ENCODE measurements at regions not wholly inside any gene's neighbourhood (a gene's known extent, or its start where the extent isn't known, plus 50 kb on each side); places are given as distances from the start of the nearest gene placed in this dataset.

GRCh38 chr10:29920408-29921070, 138.8 kb downstream of the JCAD start:
- Histone ChIP-seq H3K9me3 (ENCODE audit: control insufficient read depth in 2 of 2, insufficient read depth in 1 of 2, low read length in 1 of 2) (no peaks in the 10 kb centered on the region), H3K4me3 (ENCODE audit: low read length in 2 of 2) (no peak overlapping the region), H3K4me1 (ENCODE audit: control insufficient read depth in 2 of 2, insufficient read depth in 2 of 2, low read length in 2 of 2) (no peaks in the 10 kb centered on the region), H3K36me3 (ENCODE audit: control insufficient read depth in 2 of 2, insufficient read depth in 2 of 2, low read length in 1 of 2) (no peaks in the 10 kb centered on the region), H3K27ac (ENCODE audit: low read depth in 1 of 2, low read length in 1 of 2) (peak overlapping the region in 1 of 2 donors; percentile 42), H3K27me3 (ENCODE audit: control insufficient read depth in 2 of 2, insufficient read depth in 1 of 2, low read length in 1 of 2) (no peaks in the 10 kb centered on the region)
- 91% methylated on average over 9 of the region's 9 CpGs for WGBS
- DNase-seq (ENCODE audit: low read depth in 6 of 9, low spot score in 9 of 9), result no peak

GRCh38 chr10:29918623-29919400, 140.6 kb downstream of the JCAD start:
- WGBS, result 80% methylated on average over 3 of the region's 3 CpGs
- no peaks in the 10 kb centered on the region for H3K36me3 ChIP-seq (ENCODE audit: control insufficient read depth in 2 of 2, insufficient read depth in 2 of 2, low read length in 1 of 2)
- no peaks in the 10 kb centered on the region for H3K4me1 ChIP-seq (ENCODE audit: control insufficient read depth in 2 of 2, insufficient read depth in 2 of 2, low read length in 2 of 2)
- H3K9me3 ChIP-seq (ENCODE audit: control insufficient read depth in 2 of 2, insufficient read depth in 1 of 2, low read length in 1 of 2), result no peaks in the 10 kb centered on the region
- H3K27ac ChIP-seq (ENCODE audit: low read depth in 1 of 2, low read length in 1 of 2), result no peak overlapping the region
- H3K4me3 ChIP-seq (ENCODE audit: low read length in 2 of 2), result no peak overlapping the region
- no peak for DNase-seq (ENCODE audit: low read depth in 6 of 9, low spot score in 9 of 9)
- H3K27me3 ChIP-seq (ENCODE audit: control insufficient read depth in 2 of 2, insufficient read depth in 1 of 2, low read length in 1 of 2), result no peaks in the 10 kb centered on the region

- no peak for DNase-seq (ENCODE audit: low read depth in 6 of 9, low spot score in 9 of 9)
These were observed 142.1 kb downstream of the JCAD start for GRCh38 chr10:29917311-29917710.

GRCh38 chr10:29916669-29917068, 142.7 kb downstream of the JCAD start:
- no peaks in the 10 kb centered on the region for H3K9me3 ChIP-seq (ENCODE audit: control insufficient read depth in 2 of 2, insufficient read depth in 1 of 2, low read length in 1 of 2)
- WGBS, result 97% methylated on average over 4 of the region's 4 CpGs
- no peak overlapping the region for H3K27ac ChIP-seq (ENCODE audit: low read depth in 1 of 2, low read length in 1 of 2)
- H3K4me1 ChIP-seq (ENCODE audit: control insufficient read depth in 2 of 2, insufficient read depth in 2 of 2, low read length in 2 of 2), result no peaks in the 10 kb centered on the region
- H3K36me3 ChIP-seq (ENCODE audit: control insufficient read depth in 2 of 2, insufficient read depth in 2 of 2, low read length in 1 of 2), result no peaks in the 10 kb centered on the region
- H3K4me3 ChIP-seq (ENCODE audit: low read length in 2 of 2), result no peak overlapping the region
- DNase-seq (ENCODE audit: low read depth in 6 of 9, low spot score in 9 of 9), result no peak
- no peaks in the 10 kb centered on the region for H3K27me3 ChIP-seq (ENCODE audit: control insufficient read depth in 2 of 2, insufficient read depth in 1 of 2, low read length in 1 of 2)

More at GRCh38 chr10:29917311-29917710, 142.1 kb downstream of the JCAD start:
- H3K4me3 ChIP-seq (ENCODE audit: low read length in 2 of 2), result no peak overlapping the region
- no peaks in the 10 kb centered on the region for H3K4me1 ChIP-seq (ENCODE audit: control insufficient read depth in 2 of 2, insufficient read depth in 2 of 2, low read length in 2 of 2)
- 48% methylated on average over 4 of the region's 4 CpGs for WGBS
- no peaks in the 10 kb centered on the region for H3K9me3 ChIP-seq (ENCODE audit: control insufficient read depth in 2 of 2, insufficient read depth in 1 of 2, low read length in 1 of 2)
- no peaks in the 10 kb centered on the region for H3K27me3 ChIP-seq (ENCODE audit: control insufficient read depth in 2 of 2, insufficient read depth in 1 of 2, low read length in 1 of 2)
- no peak overlapping the region for H3K27ac ChIP-seq (ENCODE audit: low read depth in 1 of 2, low read length in 1 of 2)
- no peaks in the 10 kb centered on the region for H3K36me3 ChIP-seq (ENCODE audit: control insufficient read depth in 2 of 2, insufficient read depth in 2 of 2, low read length in 1 of 2)

GRCh38 chr10:29914986-29915785, 144.2 kb downstream of the JCAD start:
- 95% methylated on average over 3 of the region's 3 CpGs for WGBS
- Histone ChIP-seq H3K27ac (ENCODE audit: low read depth in 1 of 2, low read length in 1 of 2) (no peak overlapping the region), H3K4me1 (ENCODE audit: control insufficient read depth in 2 of 2, insufficient read depth in 2 of 2, low read length in 2 of 2) (no peaks in the 10 kb centered on the region), H3K27me3 (ENCODE audit: control insufficient read depth in 2 of 2, insufficient read depth in 1 of 2, low read length in 1 of 2) (no peaks in the 10 kb centered on the region), H3K9me3 (ENCODE audit: control insufficient read depth in 2 of 2, insufficient read depth in 1 of 2, low read length in 1 of 2) (peaks cover 0 to 3% of the 10 kb centered on the region in 2 donors), H3K4me3 (ENCODE audit: low read length in 2 of 2) (no peak overlapping the region), H3K36me3 (ENCODE audit: control insufficient read depth in 2 of 2, insufficient read depth in 2 of 2, low read length in 1 of 2) (no peaks in the 10 kb centered on the region)
- DNase-seq (ENCODE audit: low read depth in 6 of 9, low spot score in 9 of 9), result no peak

- Histone ChIP-seq H3K9me3 (ENCODE audit: control insufficient read depth in 2 of 2, insufficient read depth in 1 of 2, low read length in 1 of 2) (peaks cover 0 to 3% of the 10 kb centered on the region in 2 donors), H3K36me3 (ENCODE audit: control insufficient read depth in 2 of 2, insufficient read depth in 2 of 2, low read length in 1 of 2) (no peaks in the 10 kb centered on the region), H3K4me1 (ENCODE audit: control insufficient read depth in 2 of 2, insufficient read depth in 2 of 2, low read length in 2 of 2) (peaks cover 0 to 12% of the 10 kb centered on the region in 2 donors), H3K27me3 (ENCODE audit: control insufficient read depth in 2 of 2, insufficient read depth in 1 of 2, low read length in 1 of 2) (no peaks in the 10 kb centered on the region), H3K4me3 (ENCODE audit: low read length in 2 of 2) (no peak overlapping the region), H3K27ac (ENCODE audit: low read depth in 1 of 2, low read length in 1 of 2) (no peak overlapping the region)
- 46% methylated on average over 6 of the region's 6 CpGs for WGBS
- peak in 8 of 9 donors; percentile 24 to 65 (median 34) for DNase-seq (ENCODE audit: low read depth in 6 of 9, low spot score in 9 of 9)
These were observed 150.4 kb downstream of the JCAD start for GRCh38 chr10:29908962-29909361.

GRCh38 chr10:29900865-29901264, 158.5 kb downstream of the JCAD start:
- Histone ChIP-seq H3K27ac (ENCODE audit: low read depth in 1 of 2, low read length in 1 of 2) (no peak overlapping the region), H3K4me3 (ENCODE audit: low read length in 2 of 2) (no peak overlapping the region), H3K36me3 (ENCODE audit: control insufficient read depth in 2 of 2, insufficient read depth in 2 of 2, low read length in 1 of 2) (no peaks in the 10 kb centered on the region), H3K4me1 (ENCODE audit: control insufficient read depth in 2 of 2, insufficient read depth in 2 of 2, low read length in 2 of 2) (no peaks in the 10 kb centered on the region), H3K9me3 (ENCODE audit: control insufficient read depth in 2 of 2, insufficient read depth in 1 of 2, low read length in 1 of 2) (no peaks in the 10 kb centered on the region), H3K27me3 (ENCODE audit: control insufficient read depth in 2 of 2, insufficient read depth in 1 of 2, low read length in 1 of 2) (no peaks in the 10 kb centered on the region)
- no peak for DNase-seq (ENCODE audit: low read depth in 6 of 9, low spot score in 9 of 9)
- WGBS, result 68% methylated on average over 2 of the region's 2 CpGs

- Histone ChIP-seq H3K4me3 (ENCODE audit: low read length in 2 of 2) (no peak overlapping the region), H3K27ac (ENCODE audit: low read depth in 1 of 2, low read length in 1 of 2) (no peak overlapping the region), H3K36me3 (ENCODE audit: control insufficient read depth in 2 of 2, insufficient read depth in 2 of 2, low read length in 1 of 2) (no peaks in the 10 kb centered on the region), H3K9me3 (ENCODE audit: control insufficient read depth in 2 of 2, insufficient read depth in 1 of 2, low read length in 1 of 2) (no peaks in the 10 kb centered on the region), H3K27me3 (ENCODE audit: control insufficient read depth in 2 of 2, insufficient read depth in 1 of 2, low read length in 1 of 2) (no peaks in the 10 kb centered on the region), H3K4me1 (ENCODE audit: control insufficient read depth in 2 of 2, insufficient read depth in 2 of 2, low read length in 2 of 2) (no peaks in the 10 kb centered on the region)
- 94% methylated on average over 6 of the region's 6 CpGs for WGBS
- no peak for DNase-seq (ENCODE audit: low read depth in 6 of 9, low spot score in 9 of 9)
These were observed 161.2 kb downstream of the JCAD start for GRCh38 chr10:29897999-29898716.

Measured in thymus (tissue), 11 donors.